ENCODE measurements at regions not wholly inside any gene's neighbourhood (a gene's known extent, or its start where the extent isn't known, plus 50 kb on each side); places are given as distances from the start of the nearest gene placed in this dataset.

DNA sequence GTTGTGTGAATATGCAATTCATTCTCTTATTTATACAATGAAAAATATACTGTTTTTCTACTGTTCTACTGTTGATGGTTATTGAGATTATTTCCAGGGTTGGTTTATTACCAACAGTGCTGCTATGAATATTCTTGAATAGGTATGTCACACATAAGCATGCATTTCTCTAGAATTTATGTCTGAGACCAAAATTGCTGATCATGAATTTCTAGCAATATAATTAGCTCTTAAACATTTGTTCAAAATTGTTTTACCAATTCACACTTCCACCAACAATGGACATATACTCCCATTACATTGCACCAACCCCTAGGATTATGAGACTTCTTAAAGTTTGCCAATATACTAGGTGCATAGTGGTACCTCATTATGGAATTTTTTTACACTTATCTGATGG, 164.1 kb upstream of the KCNQ5 start:
- H3K9me3 Mint-ChIP-seq (ENCODE audit: low read depth) = no peaks in the 10 kb centered on the region
- no peaks in the 10 kb centered on the region for H3K36me3 Mint-ChIP-seq (ENCODE audit: insufficient read depth)
- no peaks in the 10 kb centered on the region for H3K27me3 Mint-ChIP-seq

DNA sequence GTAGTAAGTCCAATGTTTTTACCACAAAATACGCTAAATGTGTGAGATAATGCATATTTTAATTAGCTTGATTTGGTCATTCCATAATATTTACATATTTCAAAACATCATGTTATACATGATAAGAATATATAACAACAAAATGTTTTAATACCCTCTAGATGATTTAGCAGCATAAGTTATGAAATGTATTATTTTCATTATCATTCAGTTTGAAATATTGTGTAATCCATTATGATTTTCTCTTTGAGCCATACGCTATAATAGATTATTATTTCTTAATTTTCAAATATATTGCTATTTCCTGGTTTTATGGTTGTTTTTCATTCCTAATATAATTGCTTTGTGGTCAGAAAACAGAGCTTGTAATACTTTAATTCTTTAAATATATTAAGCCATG, 163.3 kb upstream of the KCNQ5 start:
- no peaks in the 10 kb centered on the region for H3K36me3 Mint-ChIP-seq (ENCODE audit: insufficient read depth)
- no peak overlapping the region for H3K27ac Mint-ChIP-seq
- TF ChIP-seq CTCF (IDR thresholded peaks at IDR 0.05; ENCODE audit: unreplicated experiment) = no peak
- H3K4me1 Mint-ChIP-seq (ENCODE audit: low read depth) = no peaks in the 10 kb centered on the region
- no peaks in the 10 kb centered on the region for H3K27me3 Mint-ChIP-seq
- no peak for DNase-seq (ENCODE audit: low spot score, unreplicated experiment)
- H3K9me3 Mint-ChIP-seq (ENCODE audit: low read depth) = no peaks in the 10 kb centered on the region
- H3K4me3 Mint-ChIP-seq (ENCODE audit: low read depth) = no peak overlapping the region

More for the DNA sequence above, 164.1 kb upstream of the KCNQ5 start:
- H3K27ac Mint-ChIP-seq = no peak overlapping the region
- no peaks in the 10 kb centered on the region for H3K4me1 Mint-ChIP-seq (ENCODE audit: low read depth)
- H3K4me3 Mint-ChIP-seq (ENCODE audit: low read depth) = no peak overlapping the region
- no peak for TF ChIP-seq CTCF (IDR thresholded peaks at IDR 0.05; ENCODE audit: unreplicated experiment)
- DNase-seq (ENCODE audit: low spot score, unreplicated experiment) = no peak

DNA sequence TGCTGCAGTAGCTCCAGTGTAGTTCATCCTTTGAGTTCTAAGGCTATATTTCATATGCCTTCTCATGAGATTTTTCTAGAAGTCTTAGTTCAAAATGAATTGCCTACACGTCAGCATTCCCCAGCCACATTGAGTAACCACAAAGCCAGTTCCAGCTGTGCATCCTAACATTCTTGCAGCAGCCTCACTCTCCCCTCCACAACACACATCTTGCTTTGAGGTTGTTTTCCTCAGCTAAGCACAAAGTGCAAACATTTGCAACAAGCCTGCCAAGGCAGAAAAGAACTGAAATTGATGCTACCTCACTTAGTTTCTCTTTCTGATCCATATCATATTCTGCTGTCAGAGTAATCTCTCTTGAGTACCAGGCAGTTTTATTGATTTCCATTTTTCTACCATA, 160.7 kb upstream of the KCNQ5 start:
- no peak for DNase-seq (ENCODE audit: low spot score, unreplicated experiment)
- no peak overlapping the region for H3K27ac Mint-ChIP-seq
- peaks cover 9% of the 10 kb centered on the region for H3K27me3 Mint-ChIP-seq
- no peak overlapping the region for H3K4me3 Mint-ChIP-seq (ENCODE audit: low read depth)
- H3K4me1 Mint-ChIP-seq (ENCODE audit: low read depth) = no peaks in the 10 kb centered on the region
- no peaks in the 10 kb centered on the region for H3K36me3 Mint-ChIP-seq (ENCODE audit: insufficient read depth)
- no peak for TF ChIP-seq CTCF (IDR thresholded peaks at IDR 0.05; ENCODE audit: unreplicated experiment)
- no peaks in the 10 kb centered on the region for H3K9me3 Mint-ChIP-seq (ENCODE audit: low read depth)

- no peak overlapping the region for H3K27ac Mint-ChIP-seq
- H3K36me3 Mint-ChIP-seq (ENCODE audit: insufficient read depth) = no peaks in the 10 kb centered on the region
- peaks cover 4% of the 10 kb centered on the region for H3K9me3 Mint-ChIP-seq (ENCODE audit: low read depth)
- peaks cover 1% of the 10 kb centered on the region for H3K4me1 Mint-ChIP-seq (ENCODE audit: low read depth)
- DNase-seq (ENCODE audit: low spot score, unreplicated experiment) = no peak
- no peak overlapping the region for H3K4me3 Mint-ChIP-seq (ENCODE audit: low read depth)
- TF ChIP-seq CTCF (IDR thresholded peaks at IDR 0.05; ENCODE audit: unreplicated experiment) = no peak
- peaks cover 16% of the 10 kb centered on the region for H3K27me3 Mint-ChIP-seq
Observed at GRCh38 chr6:72464246-72464645, 157.6 kb upstream of the KCNQ5 start.

DNA sequence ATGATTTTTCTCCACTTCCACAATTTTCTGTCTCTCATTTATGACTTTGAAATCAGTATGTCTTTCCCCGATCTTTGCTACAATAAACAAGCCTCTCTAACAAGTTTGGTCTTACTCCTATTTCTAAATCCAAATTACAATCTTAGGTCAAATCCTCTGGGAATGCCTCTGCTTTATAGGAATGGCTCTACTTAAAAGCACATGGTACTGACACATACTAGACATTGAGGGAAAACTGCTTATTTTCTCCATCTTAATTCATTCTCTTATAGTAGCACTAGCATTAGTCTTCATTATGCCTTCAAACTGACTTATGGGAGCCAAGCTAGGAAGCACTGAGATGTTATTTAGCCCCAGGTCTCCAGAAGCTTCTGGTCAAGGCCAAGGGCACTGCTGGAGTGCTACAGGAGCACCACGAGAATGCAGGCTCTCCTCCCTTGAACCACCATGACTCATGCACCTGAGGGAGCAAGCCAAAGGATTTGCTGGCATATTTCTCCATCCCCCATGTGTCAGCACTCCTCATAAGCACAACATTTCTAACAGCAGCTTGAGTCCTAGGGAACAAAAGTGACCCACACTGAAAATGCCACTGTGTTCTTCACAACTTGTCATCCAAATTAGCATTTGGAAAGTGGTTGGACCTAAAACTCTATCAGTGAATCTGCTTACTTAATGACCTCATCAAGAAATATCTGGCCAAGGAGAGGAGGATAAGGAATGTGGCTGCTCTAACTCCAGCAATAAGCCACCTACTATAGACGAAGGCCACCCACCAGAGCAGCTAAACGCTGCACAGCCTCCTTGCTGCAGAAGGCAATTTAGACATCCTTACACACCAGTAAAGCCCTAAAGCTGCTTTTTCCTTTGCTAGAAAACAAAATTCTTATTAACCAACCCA, 156.8 kb upstream of the KCNQ5 start:
- peaks cover 4% of the 10 kb centered on the region for H3K9me3 Mint-ChIP-seq (ENCODE audit: low read depth)
- peaks cover 16% of the 10 kb centered on the region for H3K27me3 Mint-ChIP-seq
- no peak overlapping the region for H3K27ac Mint-ChIP-seq
- H3K4me1 Mint-ChIP-seq (ENCODE audit: low read depth) = peaks cover 1% of the 10 kb centered on the region
- no peak for DNase-seq (ENCODE audit: low spot score, unreplicated experiment)
- no peak overlapping the region for H3K4me3 Mint-ChIP-seq (ENCODE audit: low read depth)
- TF ChIP-seq CTCF (IDR thresholded peaks at IDR 0.05; ENCODE audit: unreplicated experiment) = no peak
- H3K36me3 Mint-ChIP-seq (ENCODE audit: insufficient read depth) = no peaks in the 10 kb centered on the region
